Endothelial cell of umbilical vein (primary cell): ENCODE measurements at regions not wholly inside any gene's neighbourhood (a gene's known extent, or its start where the extent isn't known, plus 50 kb on each side); places are given as distances from the start of the nearest gene placed in this dataset.

ENCODE experiments used
- BruUV-seq: library from RNA; stranded (reverse); fragments of 400-500 nt; replicated peaks from 2 replicates; lab custom pipeline; 2021; lab: Mats Ljungman, UMichigan
- CTCF ChIA-PET: fragments of 300-600, 350-600 bp; sonication (Branson Sonifier 250); formaldehyde crosslinking; loops from one replicate; lab custom pipeline; 2021; ENCODE audit warnings: antibody characterized with exemption, inconsistent platforms; lab: Charles Lee
- POLR2A ChIA-PET: fragments of 300-600, 350-600 bp; sonication (Branson Sonifier 250); formaldehyde crosslinking; loops from one replicate; lab custom pipeline; 2021; ENCODE audit warnings: antibody characterized with exemption, inconsistent platforms; lab: Charles Lee
- DNase-seq: peaks from one replicate; pipeline ENCODE4 v3.0.0-alpha.2; 2011; ENCODE audit warnings: low read depth, low spot score
- FAIRE-seq: peaks from 2 replicates; lab custom pipeline; 2011; peaks lifted over from hg19 to GRCh38; lab: Jason Lieb, UNC
- H2AFZ ChIP-seq: 2 replicates; pipeline ENCODE4 v1.6.0; 2012; ENCODE audit warnings: low read depth, low read length, control low read depth, inconsistent platforms
- H3K27ac ChIP-seq: 2 replicates; pipeline ENCODE4 v1.5.1; 2011; ENCODE audit warnings: low read depth, mild to moderate bottlenecking, control low read depth, low read length, moderate library complexity; ENCODE audit not compliant: insufficient read depth
- H3K27me3 ChIP-seq, 2 experiments: 2 replicates each; pipeline versions ENCODE4 v1.6.0 to v1.6.1; 2011; ENCODE audit warnings: low read length in 2 of 2, mixed read lengths in 1 of 2; ENCODE audit not compliant: control insufficient read depth in 2 of 2, insufficient read depth in 2 of 2
- H3K36me3 ChIP-seq, 2 experiments: 2 replicates in 1 of 2; 3 replicates in 1 of 2; pipeline ENCODE4 v1.5.1; 2011; ENCODE audit warnings: low read length in 2 of 2, mild to moderate bottlenecking in 1 of 2, moderate library complexity in 1 of 2; ENCODE audit not compliant: control insufficient read depth in 2 of 2, insufficient read depth in 2 of 2; ENCODE audit errors: extremely low read depth in 1 of 2
- H3K4me1 ChIP-seq: 3 replicates; pipeline ENCODE4 v1.5.1; 2011; ENCODE audit warnings: mild to moderate bottlenecking, low read length; ENCODE audit not compliant: control insufficient read depth, insufficient read depth; ENCODE audit errors: extremely low read depth
- H3K4me2 ChIP-seq: 2 replicates; pipeline ENCODE4 v1.6.1; 2011; ENCODE audit warnings: low read length, control low read depth, mixed read lengths; ENCODE audit not compliant: insufficient read depth
- H3K4me3 ChIP-seq, 3 experiments: fragments of 200-600 bp in 1 of 3; sonication (generic), shearing (Covaris generic) in 1 of 3; replicated peaks in 1 of 3; 2 replicates each; pipeline ENCODE4 v1.5.1; 2011 to 2016; ENCODE audit warnings: control low read depth in 3 of 3, low read length in 3 of 3, mild to moderate bottlenecking in 2 of 3, inconsistent platforms in 1 of 3, low read depth in 1 of 3, moderate library complexity in 1 of 3; ENCODE audit not compliant: insufficient read depth in 1 of 3
- H3K79me2 ChIP-seq: 2 replicates; pipeline ENCODE4 v1.6.0; 2012; ENCODE audit warnings: low read length, inconsistent platforms; ENCODE audit not compliant: control insufficient read depth, insufficient read depth
- H3K9ac ChIP-seq: replicated peaks from 2 replicates; pipeline ENCODE3; 2011; ENCODE audit warnings: low read length, control low read depth; ENCODE audit not compliant: insufficient read depth; ENCODE audit errors: extremely low read depth
- H3K9me1 ChIP-seq: replicated peaks from 3 replicates; pipeline ENCODE4 v1.6.0; 2011; ENCODE audit warnings: mild to moderate bottlenecking, low read length; ENCODE audit not compliant: control insufficient read depth, insufficient read depth; ENCODE audit errors: extremely low read depth
- H3K9me3 ChIP-seq: replicated peaks from 2 replicates; pipeline ENCODE4 v1.5.1; 2012; ENCODE audit warnings: low read length, inconsistent platforms; ENCODE audit not compliant: control insufficient read depth, insufficient read depth
- H4K20me1 ChIP-seq: replicated peaks from 2 replicates; pipeline ENCODE3; 2011; ENCODE audit warnings: mild to moderate bottlenecking, low read length; ENCODE audit not compliant: control insufficient read depth, insufficient read depth; ENCODE audit errors: extremely low read depth
- EZH2 ChIP-seq: IDR thresholded peaks from 2 replicates; pipeline ENCODE4 v1.6.1; 2012; ENCODE audit warnings: borderline replicate concordance, low read depth, mild to moderate bottlenecking, moderate library complexity, low read length, inconsistent platforms; ENCODE audit not compliant: severe bottlenecking
- FOS ChIP-seq: IDR thresholded peaks from 2 replicates; pipeline ENCODE4 v1.6.1; 2011; ENCODE audit warnings: mild to moderate bottlenecking, low read length, moderate library complexity, borderline replicate concordance; ENCODE audit not compliant: insufficient read depth
- JUN ChIP-seq: IDR thresholded peaks from 2 replicates; pipeline ENCODE4 v1.6.1; 2011; ENCODE audit warnings: borderline replicate concordance, low read depth; ENCODE audit not compliant: insufficient read length, insufficient read depth
- MYC ChIP-seq: IDR thresholded peaks from one replicate; pipeline ENCODE4 v1.6.1; 2011; ENCODE audit warnings: mild to moderate bottlenecking, low read depth, low read length
- POLR2A ChIP-seq: IDR thresholded peaks from 2 replicates; pipeline ENCODE4 v1.6.1; 2012; ENCODE audit warnings: low read depth, mild to moderate bottlenecking, control low read depth, low read length
- dilution Hi-C: fragments of 300-500 bp; cut with MboI; formaldehyde crosslinking; loops from one replicate; pipeline ENCODE4 v1.15.0; 2019; ENCODE audit warnings: low sequenced_read_pairs; ENCODE audit not compliant: extremely low pct_ligation_motif_present
- intact Hi-C: fragments of 100-400 bp; cut with micrococcal nuclease; formaldehyde crosslinking; loops from one replicate; pipeline ENCODE4 v1.10.0; 2022

DNA sequence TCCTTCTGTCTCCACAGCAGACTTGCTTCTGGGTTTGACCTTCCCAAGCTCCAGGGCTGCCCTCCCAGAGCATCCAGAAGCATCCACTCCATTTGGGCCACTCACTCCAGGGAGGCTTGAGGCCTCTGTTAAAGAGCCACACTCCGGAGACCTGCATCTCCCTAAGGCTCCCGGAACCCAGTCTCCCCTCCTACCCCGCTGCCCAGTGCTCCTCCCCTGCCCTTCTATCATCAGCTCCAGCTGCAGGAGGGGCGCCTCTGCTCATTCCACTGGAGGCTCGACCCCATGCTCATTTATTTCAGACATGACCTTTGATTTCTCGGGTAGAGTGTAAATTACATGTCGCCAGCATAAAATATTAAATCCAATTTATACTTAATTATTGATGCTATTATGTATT is 142.5 kb downstream of the SYF2 start:
- Histone ChIP-seq H3K9ac (no peak overlapping the region), H3K4me3 (no peak overlapping the region), H3K27ac (no peak overlapping the region), H3K9me1 (no peaks in the 10 kb centered on the region), H3K36me3 (no peaks in the 10 kb centered on the region), H3K27me3 (no peaks in the 10 kb centered on the region), H3K9me3 (no peaks in the 10 kb centered on the region), H4K20me1 (no peaks in the 10 kb centered on the region), H3K79me2 (no peaks in the 10 kb centered on the region), H3K4me1 (peaks cover 3% of the 10 kb centered on the region), H2AFZ (no peak overlapping the region), H3K4me2 (no peak overlapping the region)
- BruUV-seq, result no TSS peak
- ChIA-PET CTCF (interaction anchor here (2.1 kb wide), 1 partner anchor 12 kb away, joined by 12 read pairs; no protein-coding TSS in a partner anchor), POLR2A (no interaction called here)
- DNase-seq (no peak), FAIRE-seq (no peak)
- TF ChIP-seq FOS, result no peak
- dilution Hi-C loops, result no loop called here
- intact Hi-C loops, result no loop called here

DNA sequence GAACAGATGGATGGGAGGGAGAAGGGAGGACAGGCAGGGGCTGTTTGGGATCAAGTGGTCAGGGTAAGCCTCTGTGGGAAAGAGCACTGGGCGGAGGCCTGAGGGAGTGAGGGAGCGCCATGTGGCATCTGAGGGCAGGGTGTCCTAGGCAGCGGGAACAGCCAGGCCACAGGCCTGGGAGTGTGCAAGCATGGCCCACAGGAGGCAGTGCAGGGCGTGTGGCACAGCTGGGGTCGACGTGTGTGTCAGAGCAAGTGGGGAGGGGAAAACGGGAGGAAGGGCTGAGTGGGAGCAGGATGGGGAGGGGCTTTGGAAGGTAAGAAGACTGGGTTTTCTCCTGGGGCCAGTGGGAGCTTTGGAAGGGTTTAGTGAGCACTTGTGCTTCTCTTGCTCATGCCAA is 143.4 kb downstream of the SYF2 start:
- no peaks in the 10 kb centered on the region for H4K20me1 ChIP-seq
- H3K9me1 ChIP-seq, result no peaks in the 10 kb centered on the region
- H3K4me2 ChIP-seq, result no peak overlapping the region
- dilution Hi-C loops, result no loop called here
- no peak overlapping the region for H3K27ac ChIP-seq
- no peak for DNase-seq
- no peak overlapping the region for H3K4me3 ChIP-seq
- BruUV-seq, result no TSS peak
- TF ChIP-seq MYC, result no peak
- no peak for TF ChIP-seq JUN
- TF ChIP-seq EZH2, result no peak
- TF ChIP-seq POLR2A, result no peak
- no peak overlapping the region for H3K9ac ChIP-seq
- intact Hi-C loops, result no loop called here
- ChIA-PET POLR2A (no interaction called here), CTCF (no interaction called here)
- no peaks in the 10 kb centered on the region for H3K27me3 ChIP-seq
- no peaks in the 10 kb centered on the region for H3K9me3 ChIP-seq
- H3K4me1 ChIP-seq, result no peaks in the 10 kb centered on the region
- FAIRE-seq, result no peak
- no peaks in the 10 kb centered on the region for H3K79me2 ChIP-seq
- no peak overlapping the region for H2AFZ ChIP-seq
- no peaks in the 10 kb centered on the region for H3K36me3 ChIP-seq
